Stomach smooth muscle (tissue), 2 donors: ENCODE measurements at regions not wholly inside any gene's neighbourhood (a gene's known extent, or its start where the extent isn't known, plus 50 kb on each side); places are given as distances from the start of the nearest gene placed in this dataset.

Experiments used
- H3K27ac ChIP-seq: one replicate; pipeline ENCODE4 v1.7.0; 2013; ENCODE audit warnings: mild to moderate bottlenecking, low read length, inconsistent platforms
- H3K27me3 ChIP-seq, 2 donors: one replicate each; pipeline ENCODE4 v1.7.0; 2013; ENCODE audit warnings: low read length in 2 of 2; ENCODE audit not compliant: insufficient read depth in 2 of 2, control insufficient read depth in 1 of 2
- H3K36me3 ChIP-seq, 2 donors: one replicate each; pipeline ENCODE4 v1.7.0; 2013; ENCODE audit warnings: low read length in 2 of 2; ENCODE audit not compliant: control insufficient read depth in 2 of 2, insufficient read depth in 2 of 2
- H3K4me1 ChIP-seq: one replicate; pipeline ENCODE4 v1.7.0; 2013; ENCODE audit warnings: low read length; ENCODE audit not compliant: control insufficient read depth, insufficient read depth
- H3K4me3 ChIP-seq, 2 donors: one replicate each; pipeline ENCODE4 v1.7.0; 2013; ENCODE audit warnings: low read length in 2 of 2
- H3K9ac ChIP-seq, 2 donors: one replicate each; pipeline ENCODE4 v1.7.0; 2013; ENCODE audit warnings: low read length in 2 of 2, mild to moderate bottlenecking in 1 of 2
- H3K9me3 ChIP-seq, 2 donors: one replicate each; pipeline ENCODE4 v1.7.0; 2013; ENCODE audit warnings: low read length in 2 of 2; ENCODE audit not compliant: control insufficient read depth in 2 of 2
- donor health status: healthy.
- donor health status: Pancreatic carcinoma.

GRCh38 chr20:55755861-55756260, 249.5 kb downstream of the CBLN4 start:
- H3K9me3 ChIP-seq, result no peaks in the 10 kb centered on the region
- no peaks in the 10 kb centered on the region for H3K4me1 ChIP-seq
- H3K9ac ChIP-seq, result no peak overlapping the region
- H3K27me3 ChIP-seq, result no peaks in the 10 kb centered on the region
- H3K36me3 ChIP-seq, result no peaks in the 10 kb centered on the region
- no peak overlapping the region for H3K4me3 ChIP-seq
- no peak overlapping the region for H3K27ac ChIP-seq

- Histone ChIP-seq H3K27me3 (no peaks in the 10 kb centered on the region), H3K4me1 (no peaks in the 10 kb centered on the region), H3K9me3 (no peaks in the 10 kb centered on the region), H3K9ac (no peak overlapping the region), H3K36me3 (no peaks in the 10 kb centered on the region), H3K4me3 (no peak overlapping the region), H3K27ac (no peak overlapping the region)
Measured at GRCh38 chr20:55755411-55755810, 249.9 kb downstream of the CBLN4 start.

DNA sequence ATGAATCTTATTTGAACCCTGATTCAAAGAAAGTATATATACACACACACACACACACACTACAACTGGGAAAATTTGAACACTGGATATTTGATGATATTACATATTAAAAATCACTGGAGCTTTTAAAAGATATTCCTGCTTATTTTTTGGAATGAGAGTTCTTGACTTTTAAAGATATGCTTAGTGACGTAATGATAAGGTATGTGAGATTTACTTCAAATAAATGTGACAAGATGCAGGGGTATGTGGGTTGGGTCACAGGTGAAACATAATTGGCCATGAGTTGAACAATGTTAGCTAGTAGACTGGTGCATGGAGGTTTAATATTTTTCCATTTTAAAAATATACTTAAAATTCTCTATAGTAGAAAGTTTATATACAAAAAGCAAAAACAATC, 258.6 kb downstream of the CBLN4 start:
- H3K4me3 ChIP-seq, result no peak overlapping the region
- H3K4me1 ChIP-seq, result no peaks in the 10 kb centered on the region
- no peaks in the 10 kb centered on the region for H3K27me3 ChIP-seq
- no peak overlapping the region for H3K27ac ChIP-seq
- H3K36me3 ChIP-seq, result no peaks in the 10 kb centered on the region
- H3K9ac ChIP-seq, result no peak overlapping the region
- H3K9me3 ChIP-seq, result no peaks in the 10 kb centered on the region

DNA sequence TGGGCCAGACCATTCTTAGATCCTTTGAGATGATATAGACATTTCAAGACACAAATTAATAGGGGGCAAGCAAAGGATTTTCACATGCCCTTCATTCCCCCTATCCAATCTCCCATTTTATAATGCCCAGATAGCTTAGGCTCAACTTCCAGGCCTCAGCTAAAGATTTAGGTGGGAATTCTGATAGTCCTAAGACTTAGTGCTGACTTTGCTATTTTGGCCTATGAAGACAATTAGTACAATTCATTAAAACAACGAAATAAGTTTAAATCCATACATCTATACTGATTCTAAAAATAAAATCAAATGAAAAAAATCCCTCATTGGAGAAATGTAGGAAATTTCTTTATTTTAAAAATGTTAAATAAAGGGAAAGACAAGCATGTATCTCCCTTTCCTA, 259.5 kb downstream of the CBLN4 start:
- Histone ChIP-seq H3K36me3 (no peaks in the 10 kb centered on the region), H3K9me3 (no peaks in the 10 kb centered on the region), H3K4me3 (no peak overlapping the region), H3K4me1 (no peaks in the 10 kb centered on the region), H3K27me3 (no peaks in the 10 kb centered on the region), H3K27ac (no peak overlapping the region), H3K9ac (no peak overlapping the region)

DNA sequence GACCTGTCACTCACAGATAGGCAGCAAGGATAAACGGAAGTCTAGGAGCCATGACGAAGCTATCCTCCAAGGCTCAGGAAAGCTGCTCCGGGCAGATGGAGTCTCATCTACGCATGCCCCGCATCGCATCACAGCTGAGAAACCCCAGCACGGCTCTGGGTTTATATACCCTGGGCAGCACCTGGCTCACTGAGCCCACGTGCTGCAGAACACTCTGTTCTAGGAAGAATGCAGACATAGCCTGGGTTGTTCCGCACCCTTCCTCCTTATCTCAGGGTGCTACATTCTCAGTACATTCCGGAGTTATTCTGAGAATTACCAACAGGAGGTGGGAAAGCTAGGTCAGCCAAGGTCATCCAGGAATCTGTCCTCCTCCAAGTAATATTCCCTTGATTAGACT, 260.4 kb downstream of the CBLN4 start:
- Histone ChIP-seq H3K4me3 (no peak overlapping the region), H3K9me3 (no peaks in the 10 kb centered on the region), H3K9ac (no peak overlapping the region), H3K4me1 (no peaks in the 10 kb centered on the region), H3K36me3 (no peaks in the 10 kb centered on the region), H3K27ac (no peak overlapping the region), H3K27me3 (no peaks in the 10 kb centered on the region)

GRCh38 chr20:55741801-55742200, 263.5 kb downstream of the CBLN4 start:
- H3K36me3 ChIP-seq, result no peaks in the 10 kb centered on the region
- H3K27ac ChIP-seq, result no peak overlapping the region
- no peak overlapping the region for H3K4me3 ChIP-seq
- no peaks in the 10 kb centered on the region for H3K27me3 ChIP-seq
- no peak overlapping the region for H3K9ac ChIP-seq
- H3K9me3 ChIP-seq, result no peaks in the 10 kb centered on the region
- H3K4me1 ChIP-seq, result no peaks in the 10 kb centered on the region

DNA sequence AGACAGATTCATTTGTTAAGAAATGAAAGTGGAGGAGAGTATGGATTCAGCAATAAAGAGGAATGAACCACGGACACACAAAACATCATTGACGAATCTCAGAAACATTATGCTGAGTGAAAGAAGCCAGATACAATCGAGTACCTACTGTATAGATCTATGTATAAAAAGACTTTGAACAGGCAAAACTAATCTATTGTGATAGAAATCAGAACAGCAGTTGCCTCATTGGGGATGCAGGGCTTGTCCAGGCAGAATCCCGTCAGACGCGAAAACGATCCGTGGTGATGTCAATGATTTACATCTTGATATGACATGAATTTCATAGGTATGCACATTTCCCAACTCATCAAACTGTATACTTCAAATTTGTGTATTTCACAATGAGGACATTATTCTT, 265.2 kb downstream of the CBLN4 start:
- Histone ChIP-seq H3K36me3 (no peaks in the 10 kb centered on the region), H3K27me3 (no peaks in the 10 kb centered on the region), H3K4me3 (no peak overlapping the region), H3K9ac (no peak overlapping the region), H3K27ac (no peak overlapping the region), H3K9me3 (no peaks in the 10 kb centered on the region), H3K4me1 (no peaks in the 10 kb centered on the region)

- Histone ChIP-seq H3K36me3 (no peaks in the 10 kb centered on the region), H3K9ac (no peak overlapping the region), H3K4me1 (no peaks in the 10 kb centered on the region), H3K27me3 (no peaks in the 10 kb centered on the region), H3K27ac (no peak overlapping the region), H3K9me3 (no peaks in the 10 kb centered on the region), H3K4me3 (no peak overlapping the region)
Measured at GRCh38 chr20:55730321-55730720, 275.0 kb downstream of the CBLN4 start.

GRCh38 chr20:55714736-55715135, 290.6 kb downstream of the CBLN4 start:
- no peaks in the 10 kb centered on the region for H3K27me3 ChIP-seq
- no peaks in the 10 kb centered on the region for H3K36me3 ChIP-seq
- H3K9me3 ChIP-seq, result no peaks in the 10 kb centered on the region
- no peak overlapping the region for H3K4me3 ChIP-seq
- H3K4me1 ChIP-seq, result no peaks in the 10 kb centered on the region
- H3K9ac ChIP-seq, result no peak overlapping the region
- no peak overlapping the region for H3K27ac ChIP-seq

- Histone ChIP-seq H3K36me3 (no peaks in the 10 kb centered on the region), H3K9ac (no peak overlapping the region), H3K4me1 (no peaks in the 10 kb centered on the region), H3K27ac (no peak overlapping the region), H3K9me3 (no peaks in the 10 kb centered on the region), H3K27me3 (no peaks in the 10 kb centered on the region), H3K4me3 (no peak overlapping the region)
Measured at GRCh38 chr20:55714082-55714481, 291.2 kb downstream of the CBLN4 start.

- no peaks in the 10 kb centered on the region for H3K27me3 ChIP-seq
- H3K36me3 ChIP-seq, result no peaks in the 10 kb centered on the region
- H3K4me1 ChIP-seq, result no peaks in the 10 kb centered on the region
- H3K4me3 ChIP-seq, result no peak overlapping the region
- H3K9ac ChIP-seq, result no peak overlapping the region
- no peak overlapping the region for H3K27ac ChIP-seq
- H3K9me3 ChIP-seq, result no peaks in the 10 kb centered on the region
Measured at GRCh38 chr20:55704458-55704857, 300.9 kb downstream of the CBLN4 start.

DNA sequence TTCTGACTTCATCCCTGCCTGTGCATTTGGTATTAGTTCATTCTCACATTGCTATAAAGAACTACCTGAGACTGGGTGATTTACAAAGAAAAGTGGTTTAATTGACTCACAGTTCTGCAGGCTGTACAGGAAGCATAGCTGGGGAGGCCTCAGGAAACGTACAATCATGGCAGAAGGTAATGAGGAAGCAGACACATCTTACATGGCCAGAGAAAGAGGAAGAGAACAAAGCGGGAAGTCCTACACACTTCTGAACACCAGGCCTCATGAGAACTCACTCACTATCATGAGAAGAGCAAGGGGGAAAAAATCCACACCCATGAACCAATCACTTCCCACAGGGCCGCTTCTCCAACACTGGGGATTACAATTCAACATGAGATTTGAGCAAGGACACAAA, 303.9 kb downstream of the CBLN4 start:
- Histone ChIP-seq H3K36me3 (no peaks in the 10 kb centered on the region), H3K4me1 (no peaks in the 10 kb centered on the region), H3K27me3 (no peaks in the 10 kb centered on the region), H3K9me3 (no peaks in the 10 kb centered on the region), H3K27ac (no peak overlapping the region), H3K4me3 (no peak overlapping the region), H3K9ac (no peak overlapping the region)
